K562 (cell line): ENCODE measurements at regions not wholly inside any gene's neighbourhood (a gene's known extent, or its start where the extent isn't known, plus 50 kb on each side); places are given as distances from the start of the nearest gene placed in this dataset.
"Not testable (repeated sequence)": the region's sequence is repeated elsewhere in the genome, so short reads cannot be mapped to it uniquely, and the experiment has no call there.

Source experiments
- ATAC-seq: fragments of 200-7000 bp; cut with Tn5 transposase; 3 replicates; pipeline ENCODE4 v1.9.1; 2020; ENCODE audit warnings: moderate library complexity
- BruUV-seq: library from RNA; stranded (reverse); fragments of 400-500 nt; replicated peaks from 2 replicates; lab custom pipeline; 2021; lab: Mats Ljungman, UMichigan
- CTCF ChIA-PET: fragments of 300-600 bp; formaldehyde crosslinking; extraction: SDS; loops from one replicate; lab custom pipeline; 2021; ENCODE audit warnings: low intra/inter-chr PET ratio; lab: Yijun Ruan, JAX
- POLR2A ChIA-PET: fragments of 300-600, 350-650 bp; sonication (Branson Sonifier 250); formaldehyde crosslinking; extraction: SDS; loops from one replicate; lab custom pipeline; 2021; ENCODE audit warnings: antibody characterized with exemption, inconsistent platforms; lab: Yijun Ruan, JAX
- DNase-seq, 4 experiments: peaks; one replicate each; pipeline versions ENCODE4 v3.0.0 to v3.0.0-alpha.2; 2011 to 2018; ENCODE audit warnings: low spot score in 3 of 4, mixed read lengths in 3 of 4; ENCODE audit errors: extremely low read depth in 1 of 4
- FAIRE-seq: peaks from 2 replicates; lab custom pipeline; 2011; peaks lifted over from hg19 to GRCh38; lab: Jason Lieb, UNC
- H2AFZ ChIP-seq: 2 replicates; pipeline ENCODE4 v1.6.0; 2011; ENCODE audit warnings: low read depth, low read length, control low read depth, inconsistent platforms
- H3K27ac ChIP-seq: fragments of 200-600 bp; 3 replicates; pipeline ENCODE4 v1.8.0; 2011; ENCODE audit warnings: low read depth, mild to moderate bottlenecking, control low read depth, inconsistent platforms, low read length, moderate library complexity, mixed read lengths; ENCODE audit errors: extremely low read depth
- H3K27me3 ChIP-seq, 2 experiments: fragments of 300-600 bp in 1 of 2; 2 replicates in 1 of 2; 3 replicates in 1 of 2; pipeline versions ENCODE4 v1.6.0 to v1.8.0; 2011; ENCODE audit warnings: inconsistent platforms in 2 of 2, low read length in 2 of 2, mild to moderate bottlenecking in 1 of 2, mixed read lengths in 1 of 2, moderate library complexity in 1 of 2; ENCODE audit not compliant: control insufficient read depth in 2 of 2, insufficient read depth in 2 of 2
- H3K36me3 ChIP-seq: fragments of 300-600 bp; 3 replicates; pipeline ENCODE4 v1.8.0; 2011; ENCODE audit warnings: mild to moderate bottlenecking, low read length, inconsistent platforms; ENCODE audit not compliant: control insufficient read depth, insufficient read depth
- H3K4me1 ChIP-seq, 2 experiments: fragments of 200-600 bp in 1 of 2; replicated peaks in 1 of 2; 2 replicates in 1 of 2; 3 replicates in 1 of 2; pipeline versions ENCODE4 v1.5.1 to v1.8.0; 2011; ENCODE audit warnings: inconsistent platforms in 2 of 2, low read length in 2 of 2, mild to moderate bottlenecking in 1 of 2, mixed read lengths in 1 of 2, moderate library complexity in 1 of 2; ENCODE audit not compliant: control insufficient read depth in 2 of 2, insufficient read depth in 2 of 2
- H3K4me2 ChIP-seq: 2 replicates; pipeline ENCODE4 v1.6.1; 2011; ENCODE audit warnings: low read length, control low read depth, inconsistent platforms, mixed read lengths; ENCODE audit not compliant: insufficient read depth
- H3K4me3 ChIP-seq: fragments of 200-600 bp; sonication (generic), shearing (Covaris generic); 2 replicates; pipeline ENCODE4 v1.5.1; 2016; ENCODE audit warnings: control low read depth, inconsistent platforms
- H3K79me2 ChIP-seq: fragments of 200-600 bp; 3 replicates; pipeline ENCODE4 v1.8.0; 2011; ENCODE audit warnings: low read length, inconsistent platforms; ENCODE audit not compliant: control insufficient read depth, insufficient read depth
- H3K9ac ChIP-seq, 2 experiments: 2 replicates each; pipeline versions ENCODE4 v1.6.0 to v1.6.1; 2011; ENCODE audit warnings: low read depth in 2 of 2, low read length in 2 of 2, control low read depth in 1 of 2, inconsistent platforms in 1 of 2, mild to moderate bottlenecking in 1 of 2, mixed read lengths in 1 of 2; ENCODE audit not compliant: insufficient read depth in 1 of 2
- H3K9me1 ChIP-seq: one replicate; pipeline ENCODE4 v1.6.0; 2011; ENCODE audit warnings: inconsistent platforms, mild to moderate bottlenecking, low read length, moderate library complexity; ENCODE audit not compliant: control insufficient read depth, insufficient read depth
- H3K9me3 ChIP-seq: replicated peaks from 2 replicates; pipeline ENCODE4 v1.5.1; 2011; ENCODE audit warnings: low read depth, low read length, inconsistent platforms; ENCODE audit not compliant: control insufficient read depth, insufficient read depth
- H4K20me1 ChIP-seq: replicated peaks from 2 replicates; pipeline ENCODE4 v1.6.1; 2011; ENCODE audit warnings: low read length, inconsistent platforms, mixed read lengths; ENCODE audit not compliant: control insufficient read depth, insufficient read depth
- ARID1B ChIP-seq: fragments of 450-650 bp; IDR thresholded peaks from 2 replicates; pipeline ENCODE4 v1.6.1; 2016; ENCODE audit warnings: antibody characterized with exemption, mild to moderate bottlenecking, inconsistent platforms
- CBFA2T3 ChIP-seq: fragments of 450-650 bp; IDR thresholded peaks from 2 replicates; pipeline ENCODE4 v1.6.1; 2017
- CREM ChIP-seq: IDR thresholded peaks from 2 replicates; pipeline ENCODE4 v1.6.1; 2014; ENCODE audit warnings: antibody characterized with exemption, low read depth
- CUX1 ChIP-seq: fragments of 200-800 bp; sonication (Bioruptor generic); IDR thresholded peaks from 2 replicates; pipeline ENCODE4 v1.6.1; 2016; ENCODE audit warnings: missing genetic modification characterization, missing compliant biosample characterization
- DLX4 ChIP-seq: fragments of 250-450 bp; sonication (Bioruptor Pico); IDR thresholded peaks from 2 replicates; pipeline ENCODE4 v1.6.1; 2021; ENCODE audit warnings: mild to moderate bottlenecking
- FOSL1 ChIP-seq: fragments of 200-800 bp; sonication (Bioruptor generic); conservative IDR thresholded peaks from 2 replicates; pipeline ENCODE4 v1.6.1; 2016; ENCODE audit warnings: missing genetic modification characterization, missing compliant biosample characterization
- JUND ChIP-seq, 2 experiments: IDR thresholded peaks; 2 replicates in 1 of 2; 3 replicates in 1 of 2; pipeline ENCODE4 v1.6.1; 2011; ENCODE audit warnings: borderline replicate concordance in 2 of 2, low read depth in 2 of 2, low read length in 2 of 2, improper control_type of control experiment in 1 of 2, missing biosample characterization in 1 of 2, missing genetic modification characterization in 1 of 2, missing genetic modification reagents in 1 of 2
- MEIS2 ChIP-seq: fragments of 450-650 bp; IDR thresholded peaks from 2 replicates; pipeline ENCODE4 v1.6.1; 2014; ENCODE audit warnings: mild to moderate bottlenecking; ENCODE audit not compliant: partially characterized antibody
- TAL1 ChIP-seq: fragments of 450-650 bp; IDR thresholded peaks from 2 replicates; pipeline ENCODE4 v1.6.1; 2016; ENCODE audit warnings: mild to moderate bottlenecking
- ZBTB12 ChIP-seq: fragments of 250-450 bp; sonication (Bioruptor Pico); IDR thresholded peaks from 2 replicates; pipeline ENCODE4 v1.4.0; 2020
- ZC3H11A ChIP-seq: IDR thresholded peaks from 2 replicates; pipeline ENCODE4 v1.6.1; 2012; ENCODE audit warnings: low read depth, low read length, improper control_type of control experiment
- ZNF354B ChIP-seq: fragments of 250-450 bp; sonication (Bioruptor Pico); IDR thresholded peaks from 2 replicates; pipeline ENCODE4 v1.4.0; 2020
- WGBS: fragments of 100-300 bp; shearing (Covaris generic); methylation state at CpG from one replicate; pipeline ENCODE4 v1.1.6; 2016; ENCODE audit warnings: low coverage, mixed read lengths; ENCODE audit not compliant: insufficient coverage; ENCODE audit errors: missing lambda C conversion rate; 5-methylcytosine and 5-hydroxymethylcytosine counted together
- in situ Hi-C: fragments of 300-500 bp; cut with MboI; formaldehyde crosslinking; loops from 4 replicates; pipeline ENCODE4 v1.15.0; 2018; ENCODE audit warnings: inconsistent platforms, mixed read lengths
- intact Hi-C: fragments of 100-400 bp; cut with micrococcal nuclease; formaldehyde crosslinking; loops from 2 replicates; pipeline ENCODE4 v1.14.2; 2022

- intact Hi-C loops, result not testable (repeated sequence)
Observed at GRCh38 chr2:113343800-113344199, 65.1 kb upstream of the PAX8 start.

GRCh38 chr2:113342650-113343049 is 63.9 kb upstream of the PAX8 start:
- H3K9ac ChIP-seq, result no peak overlapping the region
- intact Hi-C loops, result no loop called here
- DNase-seq, result no peak
- 3% methylated on average over 8 of the region's 9 CpGs for WGBS
- BruUV-seq, result no TSS peak
- no peaks in the 10 kb centered on the region for H3K9me3 ChIP-seq
- no peak overlapping the region for H2AFZ ChIP-seq
- CTCF ChIA-PET, result no interaction called here
- no peaks in the 10 kb centered on the region for H3K36me3 ChIP-seq
- H3K79me2 ChIP-seq, result no peaks in the 10 kb centered on the region
- H3K4me3 ChIP-seq, result no peak overlapping the region
- POLR2A ChIA-PET, result no interaction called here
- H3K4me2 ChIP-seq, result no peak overlapping the region
- peaks cover 0 to 2% of the 10 kb centered on the region in 2 experiments; a peak in 2 of 5 replicates for H3K4me1 ChIP-seq
- peaks cover 10 to 30% of the 10 kb centered on the region in 2 experiments; a peak in 4 of 5 replicates for H3K27me3 ChIP-seq
- FAIRE-seq, result no peak
- H3K9me1 ChIP-seq, result no peaks in the 10 kb centered on the region
- H3K27ac ChIP-seq, result no peak overlapping the region
- in situ Hi-C loops, result no loop called here
- H4K20me1 ChIP-seq, result no peaks in the 10 kb centered on the region; the same call in 1 of the 2 replicates
- ATAC-seq, result no peak
- TF ChIP-seq ZNF354B (CRISPR knock-in tag), result no peak
- no peak for TF ChIP-seq ZBTB12
- no peak for TF ChIP-seq CUX1 (CRISPR knock-in tag)
- no peak for TF ChIP-seq MEIS2
- TF ChIP-seq DLX4 (CRISPR knock-in tag), result no peak
- TF ChIP-seq ZC3H11A, result no peak

More at GRCh38 chr2:113343800-113344199, 65.1 kb upstream of the PAX8 start:
- H3K4me2 ChIP-seq; CTCF ChIA-PET; BruUV-seq; H3K4me1 ChIP-seq; H3K9me3 ChIP-seq; H4K20me1 ChIP-seq; H3K79me2 ChIP-seq; H3K9me1 ChIP-seq; H3K4me3 ChIP-seq; in situ Hi-C loops; H3K9ac ChIP-seq; H3K36me3 ChIP-seq; H3K27ac ChIP-seq; H2AFZ ChIP-seq; POLR2A ChIA-PET; TF ChIP-seq JUND (tag; IDR thresholded peaks at IDR 0.05; ENCODE audit: borderline replicate concordance, low read depth, low read length): not testable (repeated sequence)
- whole genome bisulfite sequencing, result 0% methylated on average over 1 of the region's 1 CpG
- H3K27me3 ChIP-seq, result peaks cover 10 to 28% of the 10 kb centered on the region in 2 experiments; a peak in 4 of 5 replicates
- FAIRE-seq, result peak; percentile 88
- peak; percentile 12 to 45 (median 25) for DNase-seq
- TF ChIP-seq TAL1 (0 out of 2 replicates have a peak, but pooled peaks have one; percentile 6), FOSL1 (tag) (peak; percentile 87), JUND (IDR thresholded peaks at IDR 0.05; ENCODE audit: borderline replicate concordance, low read depth, low read length) (peak; percentile 36; the same call in 1 of the 2 replicates), MEIS2 (peak; percentile 18), CREM (peak; percentile 37; the same call in 1 of the 2 replicates), CBFA2T3 (peak; percentile 30; the same call in 1 of the 2 replicates), ARID1B (0 out of 2 replicates have a peak, but pooled peaks have one; percentile 45)
- ATAC-seq, result peak; percentile 64; the same call in 2 of the 3 replicates
